GM12891 (cell line): ENCODE measurements at regions not wholly inside any gene's neighbourhood (a gene's known extent, or its start where the extent isn't known, plus 50 kb on each side); places are given as distances from the start of the nearest gene placed in this dataset.

Experiments
- POLR2A ChIP-seq: IDR thresholded peaks from 2 replicates; pipeline ENCODE4 v1.6.1; 2011; ENCODE audit warnings: low read depth, low read length, control low read depth
- TAF1 ChIP-seq: IDR thresholded peaks from 2 replicates; pipeline ENCODE4 v1.6.1; 2011; ENCODE audit warnings: low read depth, low read length, control low read depth

- TF ChIP-seq POLR2A (no peak), TAF1 (no peak)
Observed at GRCh38 chr6:14426281-14426680, 308.7 kb downstream of the CD83 start.
